ENCODE measurements at regions not wholly inside any gene's neighbourhood (a gene's known extent, or its start where the extent isn't known, plus 50 kb on each side); places are given as distances from the start of the nearest gene placed in this dataset.

- TF ChIP-seq MYNN (CRISPR knock-in tag; IDR thresholded peaks at IDR 0.05; ENCODE audit: low read depth) (no peak), IRF2 (CRISPR knock-in tag; IDR thresholded peaks at IDR 0.05) (no peak), ZNF691 (CRISPR knock-in tag; IDR thresholded peaks at IDR 0.05; ENCODE audit: borderline replicate concordance, low read depth) (no peak)
Measured at GRCh38 chr1:56098946-56099345, 480.4 kb downstream of the PLPP3 start (continued).

- Histone ChIP-seq H3K4me1 (ENCODE audit: insufficient read depth, low read length) (no peaks in the 10 kb centered on the region), H3K27me3 (ENCODE audit: control insufficient read depth in 1 of 2, insufficient read depth in 2 of 2, low read length in 2 of 2) (no peaks in the 10 kb centered on the region; a peak in 1 of 5 replicates), H3K9me3 (ENCODE audit: low read length) (no peaks in the 10 kb centered on the region), H3K36me3 (replicated peaks in 1 of 2; ENCODE audit: control insufficient read depth in 1 of 2, insufficient read depth in 2 of 2, low read length in 2 of 2) (no peaks in the 10 kb centered on the region), H3K4me3 (replicated peaks in 1 of 3; ENCODE audit: insufficient read depth in 1 of 3, low read depth in 2 of 3, low read length in 3 of 3) (no peak overlapping the region), H4K20me1 (ENCODE audit: insufficient read depth, low read length) (no peaks in the 10 kb centered on the region), H3K79me2 (ENCODE audit: insufficient read depth, low read length) (no peaks in the 10 kb centered on the region), H3K9ac (ENCODE audit: insufficient read depth, low read depth, low read length) (no peak overlapping the region), H2AFZ (ENCODE audit: low read length) (no peak overlapping the region), H3K4me2 (ENCODE audit: low read depth, low read length) (no peak overlapping the region), H3K27ac (ENCODE audit: extremely low read length, insufficient read depth, low read length) (no peak overlapping the region)
- BruUV-seq (replicated peaks), result no TSS peak
- POLR2A ChIA-PET, result no interaction called here
- intact Hi-C loops (cut with micrococcal nuclease; ENCODE audit: unreplicated experiment) (no loop called here), in situ Hi-C loops (cut with HindIII; ENCODE audit: extremely low pct_ligation_motif_present, low pct_unique_long_range_greater_than_20kb) (no loop called here)
- CTCF ChIA-PET (ENCODE audit: low intra/inter-chr PET ratio, low total read pairs), result no interaction called here
- no peak for FAIRE-seq
- 3% methylated on average over 2 of the region's 2 CpGs for WGBS (ENCODE audit: low lambda C conversion rate)
- no peak for DNase-seq (ENCODE audit: low spot score)
- ATAC-seq, result no peak
- TF ChIP-seq ZNF512B (CRISPR knock-in tag; IDR thresholded peaks at IDR 0.05; ENCODE audit: borderline replicate concordance), result no peak
- TF ChIP-seq HIC2 (CRISPR knock-in tag; IDR thresholded peaks at IDR 0.05; ENCODE audit: low read depth), result no peak
- no peak for TF ChIP-seq RBAK (CRISPR knock-in tag; IDR thresholded peaks at IDR 0.05)
- no peak for TF ChIP-seq ELF4 (CRISPR knock-in tag; IDR thresholded peaks at IDR 0.05; ENCODE audit: borderline replicate concordance)
- TF ChIP-seq CCAR2 (optimal IDR thresholded peaks at IDR 0.05; ENCODE audit: low read depth, low read length), result no peak
- TF ChIP-seq ZMYM2 (CRISPR knock-in tag; IDR thresholded peaks at IDR 0.05), result no peak
- no peak for TF ChIP-seq ETV6 (CRISPR knock-in tag; conservative IDR thresholded peaks at IDR 0.05)
- no peak for TF ChIP-seq GMEB1 (CRISPR knock-in tag; IDR thresholded peaks at IDR 0.05; ENCODE audit: borderline replicate concordance)
- no peak for TF ChIP-seq ZNF33A (CRISPR knock-in tag; IDR thresholded peaks at IDR 0.05; ENCODE audit: borderline replicate concordance)
- no peak for TF ChIP-seq AGO2 (optimal IDR thresholded peaks at IDR 0.05; ENCODE audit: low read depth, low read length)
- TF ChIP-seq KLF12 (CRISPR knock-in tag; IDR thresholded peaks at IDR 0.05; ENCODE audit: borderline replicate concordance), result no peak
Measured at GRCh38 chr1:56097713-56098112, 481.6 kb downstream of the PLPP3 start.
